KBM-7 (cell line): ENCODE measurements at regions not wholly inside any gene's neighbourhood (a gene's known extent, or its start where the extent isn't known, plus 50 kb on each side); places are given as distances from the start of the nearest gene placed in this dataset.

Experiments used
- DNase-seq: peaks from one replicate; pipeline ENCODE4 v3.0.0-alpha.2; 2015
- in situ Hi-C: fragments of 300-500 bp; cut with MboI; formaldehyde crosslinking; loops from 2 replicates; pipeline ENCODE4 v1.14.3; 2020; ENCODE audit warnings: low sequenced_read_pairs, low pct_unique_long_range_greater_than_20kb, mixed read lengths

DNA sequence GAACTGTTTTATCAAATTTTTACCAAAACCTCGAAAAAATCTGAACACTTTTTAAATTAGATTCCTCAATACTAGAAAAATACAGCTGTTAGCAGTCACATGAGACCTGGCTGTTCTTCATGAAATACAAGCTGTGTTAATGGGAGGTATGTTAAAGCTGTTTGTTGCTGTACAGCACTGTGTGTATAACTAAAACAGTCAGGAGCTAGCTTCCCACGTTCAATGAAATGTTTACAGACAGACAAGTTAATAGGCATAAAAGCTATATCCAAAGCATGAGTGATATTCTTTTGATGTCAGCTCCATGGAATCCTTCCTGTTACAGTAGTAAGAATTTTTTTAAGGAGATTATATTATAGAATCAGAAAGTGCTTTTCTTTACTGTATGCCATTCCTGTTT lies 223.2 kb upstream of the FOXD3 start:
- no peak for DNase-seq
- in situ Hi-C loops: no loop called here

- no peak for DNase-seq
- in situ Hi-C loops: no loop called here
Measured at GRCh38 chr1:63101336-63101735, 221.0 kb upstream of the FOXD3 start.

DNA sequence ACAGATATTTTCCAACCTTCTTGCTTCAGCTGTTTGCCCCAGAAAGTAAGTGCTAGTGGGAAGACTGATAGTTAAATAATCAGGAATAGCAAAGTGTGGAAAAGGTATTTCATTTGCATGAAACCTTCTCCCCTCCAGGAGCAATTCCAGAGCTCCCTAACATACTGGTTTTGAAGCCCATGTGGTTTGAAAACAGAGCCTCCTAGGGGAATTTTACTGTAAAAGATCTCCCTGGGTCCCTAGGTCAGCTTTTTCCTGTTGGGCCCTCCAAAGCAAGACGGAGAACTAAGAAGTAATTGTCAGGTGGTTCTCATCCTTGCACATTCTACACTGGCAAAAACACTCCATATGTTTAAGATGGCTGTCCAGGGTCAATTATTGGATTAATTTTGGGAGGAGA lies 218.7 kb upstream of the FOXD3 start:
- no peak for DNase-seq
- in situ Hi-C loops: no loop called here

- no peak for DNase-seq
- in situ Hi-C loops: no loop called here
Measured at GRCh38 chr1:63107066-63107465, 215.3 kb upstream of the FOXD3 start.

DNA sequence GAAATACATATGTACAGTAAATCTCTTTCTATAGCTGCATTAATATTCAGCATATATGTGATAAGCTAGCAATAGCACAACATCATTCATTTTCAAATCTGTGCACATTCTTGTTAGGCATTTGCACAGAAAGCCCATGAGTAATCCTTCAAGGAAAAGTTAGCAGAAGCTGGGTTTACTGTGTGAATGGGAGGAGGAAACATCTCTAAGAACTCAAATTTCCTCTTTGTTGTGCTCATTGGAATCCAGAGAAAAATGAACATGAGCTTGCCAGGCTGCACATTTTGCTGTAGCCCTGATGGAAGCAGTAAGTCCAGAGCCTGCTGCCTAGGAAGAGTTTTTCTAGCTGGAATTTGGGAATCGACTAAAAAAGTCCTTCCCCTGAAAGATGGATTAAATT lies 214.2 kb upstream of the FOXD3 start:
- no peak for DNase-seq
- in situ Hi-C loops: no loop called here

- in situ Hi-C loops: no loop called here
- DNase-seq: no peak
Measured at GRCh38 chr1:63112155-63112900, 210.0 kb upstream of the FOXD3 start.

GRCh38 chr1:63115527-63115926 lies 206.8 kb upstream of the FOXD3 start:
- no peak for DNase-seq
- in situ Hi-C loops: no loop called here

GRCh38 chr1:63116016-63116415 lies 206.4 kb upstream of the FOXD3 start:
- in situ Hi-C loops: no loop called here
- no peak for DNase-seq

- in situ Hi-C loops: no loop called here
- no peak for DNase-seq
Measured at GRCh38 chr1:63119575-63120155, 202.7 kb upstream of the FOXD3 start.

GRCh38 chr1:63122079-63122478 lies 200.3 kb upstream of the FOXD3 start:
- in situ Hi-C loops: no loop called here
- DNase-seq: no peak

DNA sequence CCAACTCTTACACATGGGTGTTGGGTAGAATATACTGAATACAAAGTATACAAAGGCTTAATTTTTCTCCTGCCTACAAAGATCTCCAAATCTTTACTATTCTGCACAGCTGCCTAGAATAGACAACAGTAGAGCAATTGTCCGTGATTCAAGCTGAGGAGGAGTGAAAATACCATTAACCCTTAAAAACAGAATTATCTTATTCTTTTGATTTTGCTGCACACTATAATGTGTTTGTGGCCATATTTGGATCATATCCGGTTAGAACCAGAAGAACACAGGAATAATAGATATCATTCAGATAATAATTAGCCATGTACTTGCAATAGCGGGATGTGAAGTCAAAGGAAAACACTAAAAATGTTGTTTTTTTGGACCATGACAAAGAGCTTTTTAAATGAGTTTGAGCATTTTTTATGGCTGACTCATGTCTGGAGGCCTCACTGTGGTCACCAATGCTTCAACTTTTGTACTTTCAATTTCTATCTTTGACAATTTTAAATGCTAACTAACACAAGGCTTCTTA lies 197.6 kb upstream of the FOXD3 start:
- no peak for DNase-seq
- in situ Hi-C loops: no loop called here

- no peak for DNase-seq
- in situ Hi-C loops: no loop called here
Measured at GRCh38 chr1:63126104-63126503, 196.3 kb upstream of the FOXD3 start.

GRCh38 chr1:63127376-63127775 lies 195.0 kb upstream of the FOXD3 start:
- no peak for DNase-seq
- in situ Hi-C loops: no loop called here

DNA sequence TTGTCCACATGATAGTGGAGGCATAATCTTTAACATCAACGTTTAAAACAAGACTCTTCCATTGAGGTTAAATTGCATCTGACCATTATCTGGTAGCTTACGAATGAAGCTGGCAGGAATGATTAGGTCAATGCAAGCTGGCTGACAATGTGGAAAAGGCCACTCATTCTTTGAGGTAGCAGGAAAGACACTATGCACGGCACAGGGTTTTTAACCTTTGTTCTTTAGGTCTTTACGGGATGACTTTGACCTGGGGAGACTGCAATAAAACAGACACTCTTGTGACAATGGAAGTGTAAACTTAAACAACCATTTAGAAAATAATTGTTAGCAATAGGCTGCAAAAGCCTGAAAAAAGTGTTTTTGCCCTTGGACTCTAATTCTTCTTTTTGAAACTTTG lies 193.8 kb upstream of the FOXD3 start:
- no peak for DNase-seq
- in situ Hi-C loops: no loop called here

- in situ Hi-C loops: no loop called here
- no peak for DNase-seq
Measured at GRCh38 chr1:63129184-63129583, 193.2 kb upstream of the FOXD3 start.

GRCh38 chr1:63129855-63130254 lies 192.5 kb upstream of the FOXD3 start:
- DNase-seq: no peak
- in situ Hi-C loops: no loop called here

- no peak for DNase-seq
- in situ Hi-C loops: no loop called here
Measured at GRCh38 chr1:63134501-63135173, 187.7 kb upstream of the FOXD3 start.

GRCh38 chr1:63135174-63135512 lies 187.2 kb upstream of the FOXD3 start:
- in situ Hi-C loops: no loop called here
- no peak for DNase-seq

DNA sequence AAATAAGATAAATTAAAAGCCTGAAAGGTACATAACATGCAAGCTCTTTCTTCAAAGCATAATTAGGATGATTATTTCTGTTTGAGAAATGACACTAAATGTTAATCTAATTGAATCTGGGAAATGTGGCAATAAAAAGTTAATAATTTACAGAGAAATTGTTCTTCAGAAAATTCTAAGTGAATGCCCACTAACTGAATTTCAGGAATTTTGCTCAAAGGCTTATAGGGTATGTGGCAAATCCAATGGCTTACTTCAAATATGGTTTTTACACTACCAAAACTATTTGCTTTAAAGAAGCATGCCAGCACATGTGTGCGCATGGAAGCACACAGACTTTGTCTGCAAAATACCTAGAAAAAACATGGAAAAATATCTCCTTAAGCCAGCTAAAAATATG lies 186.6 kb upstream of the FOXD3 start:
- in situ Hi-C loops: no loop called here
- no peak for DNase-seq

DNA sequence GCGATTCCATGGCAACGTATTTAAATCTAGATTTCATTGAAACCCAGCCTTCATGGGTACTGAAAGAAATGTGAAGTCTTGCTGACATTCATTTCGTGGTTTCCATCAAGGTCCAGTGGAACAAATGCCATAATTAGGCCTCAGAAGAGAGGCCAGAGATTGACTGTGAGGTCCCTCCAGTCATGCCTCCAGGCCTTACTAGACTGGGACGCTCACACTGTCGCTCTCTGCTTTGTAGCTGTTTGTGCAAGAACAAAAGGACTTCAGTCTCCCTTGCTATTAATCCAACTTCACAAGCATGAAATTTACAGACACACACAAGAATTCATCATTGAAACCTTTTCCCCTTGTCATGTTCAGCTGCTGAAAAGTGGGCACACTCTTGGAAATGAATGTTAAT lies 180.4 kb upstream of the FOXD3 start:
- in situ Hi-C loops: no loop called here
- DNase-seq: no peak

DNA sequence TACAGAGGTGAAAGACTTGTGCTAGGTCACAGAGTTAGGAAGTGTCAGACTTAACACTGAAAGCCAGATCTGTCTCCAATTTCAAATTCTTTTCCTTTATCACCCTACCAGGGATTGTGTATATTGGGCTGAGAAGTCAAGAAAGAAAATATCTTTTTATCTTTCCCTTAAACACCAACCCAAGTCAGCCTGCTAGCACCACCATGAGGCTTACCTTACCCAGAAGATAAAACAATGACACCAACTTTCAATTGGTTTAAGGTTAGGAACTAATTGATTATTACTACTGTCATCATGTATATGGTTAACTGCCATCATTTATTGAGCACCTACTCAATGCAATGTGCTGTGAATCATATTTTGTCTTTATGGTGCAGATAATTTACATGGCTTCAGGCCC lies 178.9 kb upstream of the FOXD3 start:
- in situ Hi-C loops: no loop called here

More for the DNA sequence above, 178.9 kb upstream of the FOXD3 start:
- no peak for DNase-seq
